ENCODE measurements at regions not wholly inside any gene's neighbourhood (a gene's known extent, or its start where the extent isn't known, plus 50 kb on each side); places are given as distances from the start of the nearest gene placed in this dataset.

DNA sequence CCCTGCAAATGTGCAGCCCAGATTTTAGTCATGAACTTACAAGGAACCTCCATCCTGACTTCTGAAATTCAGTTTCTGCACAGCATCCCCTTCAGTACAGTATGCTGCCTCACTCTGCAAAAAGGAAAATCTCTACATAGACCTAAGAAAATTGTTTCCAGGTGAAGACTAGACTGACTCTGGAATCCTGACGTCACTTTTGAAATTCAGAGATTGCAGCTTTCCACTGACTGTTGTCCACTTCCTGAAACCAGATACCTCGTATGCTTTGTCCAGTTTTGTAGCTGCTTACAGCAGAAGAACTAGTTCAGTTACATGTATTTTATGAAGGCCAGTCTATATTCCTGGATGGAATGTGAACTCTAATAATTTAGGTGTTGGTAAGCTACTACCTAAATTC, 629.3 kb upstream of the ST8SIA4 start:
- TF ChIP-seq, protein P1, sequence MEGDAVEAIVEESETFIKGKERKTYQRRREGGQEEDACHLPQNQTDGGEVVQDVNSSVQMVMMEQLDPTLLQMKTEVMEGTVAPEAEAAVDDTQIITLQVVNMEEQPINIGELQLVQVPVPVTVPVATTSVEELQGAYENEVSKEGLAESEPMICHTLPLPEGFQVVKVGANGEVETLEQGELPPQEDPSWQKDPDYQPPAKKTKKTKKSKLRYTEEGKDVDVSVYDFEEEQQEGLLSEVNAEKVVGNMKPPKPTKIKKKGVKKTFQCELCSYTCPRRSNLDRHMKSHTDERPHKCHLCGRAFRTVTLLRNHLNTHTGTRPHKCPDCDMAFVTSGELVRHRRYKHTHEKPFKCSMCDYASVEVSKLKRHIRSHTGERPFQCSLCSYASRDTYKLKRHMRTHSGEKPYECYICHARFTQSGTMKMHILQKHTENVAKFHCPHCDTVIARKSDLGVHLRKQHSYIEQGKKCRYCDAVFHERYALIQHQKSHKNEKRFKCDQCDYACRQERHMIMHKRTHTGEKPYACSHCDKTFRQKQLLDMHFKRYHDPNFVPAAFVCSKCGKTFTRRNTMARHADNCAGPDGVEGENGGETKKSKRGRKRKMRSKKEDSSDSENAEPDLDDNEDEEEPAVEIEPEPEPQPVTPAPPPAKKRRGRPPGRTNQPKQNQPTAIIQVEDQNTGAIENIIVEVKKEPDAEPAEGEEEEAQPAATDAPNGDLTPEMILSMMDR (conservative IDR thresholded peaks at IDR 0.05; ENCODE audit: low read depth, low read length), result no peak
- TF ChIP-seq EZH2 (IDR thresholded peaks at IDR 0.05; ENCODE audit: borderline replicate concordance, low read depth, low read length, poor library complexity, severe bottlenecking), result no peak

Data from A673 (cell line).